ENCODE measurements at regions not wholly inside any gene's neighbourhood (a gene's known extent, or its start where the extent isn't known, plus 50 kb on each side); places are given as distances from the start of the nearest gene placed in this dataset.

DNA sequence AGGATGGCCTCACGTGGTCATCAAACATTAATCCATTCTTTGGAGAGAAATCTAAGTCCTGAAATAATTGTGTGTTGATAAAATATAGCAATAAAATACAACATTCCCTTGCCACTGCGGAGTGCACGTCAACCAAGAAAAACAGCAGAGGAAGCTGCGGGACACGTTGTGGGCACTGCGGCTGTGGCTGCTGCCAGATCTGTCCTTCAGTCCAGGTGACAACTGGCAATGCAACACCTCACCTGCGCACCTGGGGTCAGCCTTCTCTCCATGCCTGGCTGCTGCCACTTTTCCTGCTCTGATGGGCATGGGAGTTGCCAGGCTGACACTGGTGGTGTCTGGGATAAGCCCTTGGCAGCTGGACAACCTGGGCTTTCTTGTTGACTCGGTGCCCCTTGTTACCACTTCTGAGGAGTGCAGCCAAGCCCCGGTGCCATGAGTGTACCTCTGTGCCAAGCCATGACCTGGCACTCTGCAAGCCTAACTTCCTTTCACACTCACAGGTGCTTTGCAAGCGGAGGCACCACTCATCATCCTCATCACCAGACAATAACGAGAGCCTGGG, 251.6 kb upstream of the TSHZ3 start:
- TF ChIP-seq POLR2A (IDR thresholded peaks at IDR 0.05; ENCODE audit: low read depth, low read length) (no peak), TAF1 (IDR thresholded peaks at IDR 0.05; ENCODE audit: borderline replicate concordance, low read depth, low read length) (no peak)

Measured in GM12892 (cell line).